ENCODE measurements at regions not wholly inside any gene's neighbourhood (a gene's known extent, or its start where the extent isn't known, plus 50 kb on each side); places are given as distances from the start of the nearest gene placed in this dataset.

- TF ChIP-seq PRDM4 (tag by site-specific recombination; IDR thresholded peaks at IDR 0.05) (no peak), ZNF174 (tag by site-specific recombination; IDR thresholded peaks at IDR 0.05) (no peak), ZNF221 (tag by site-specific recombination; IDR thresholded peaks at IDR 0.05; ENCODE audit: borderline replicate concordance) (no peak), ZBTB21 (tag by site-specific recombination; IDR thresholded peaks at IDR 0.05) (no peak), ZNF623 (tag by site-specific recombination; IDR thresholded peaks at IDR 0.05) (no peak), KLF7 (tag by site-specific recombination; IDR thresholded peaks at IDR 0.05; ENCODE audit: borderline replicate concordance) (no peak), ZFHX2 (tag by site-specific recombination; conservative IDR thresholded peaks at IDR 0.05) (no peak), ZNF549 (tag by site-specific recombination; IDR thresholded peaks at IDR 0.05) (no peak), ZNF362 (tag by site-specific recombination; IDR thresholded peaks at IDR 0.05) (no peak)
Observed at GRCh38 chr5:124045412-124045811, 533.4 kb downstream of the CSNK1G3 start (continued).

DNA sequence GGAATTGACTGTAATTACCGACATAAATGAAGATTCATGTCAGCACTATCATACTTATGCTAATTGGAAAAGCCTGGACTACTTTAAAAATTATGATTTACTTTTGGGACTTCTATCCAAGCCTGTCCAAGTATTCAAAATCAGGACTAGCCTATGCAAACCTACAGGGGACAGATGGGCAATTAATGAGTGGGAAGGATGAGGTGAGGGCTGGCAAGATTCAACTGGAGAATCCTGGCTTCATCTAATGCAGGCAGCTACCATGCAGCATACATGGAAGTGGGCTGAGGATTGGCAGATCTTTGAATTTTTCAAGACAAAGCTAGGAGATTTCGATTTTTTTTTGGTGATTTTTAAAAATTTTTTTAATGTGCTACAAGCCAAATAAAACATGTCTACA is 532.6 kb downstream of the CSNK1G3 start:
- Histone ChIP-seq H3K9me3 (ENCODE audit: control insufficient read depth, insufficient read depth, low read depth, low read length) (no peaks in the 10 kb centered on the region), H3K4me3 (ENCODE audit: low read depth, low read length) (no peak overlapping the region), H3K36me3 (ENCODE audit: control insufficient read depth in 2 of 2, insufficient read depth in 1 of 2, low read length in 2 of 2) (no peaks in the 10 kb centered on the region), H3K4me1 (ENCODE audit: control insufficient read depth, insufficient read depth, low read length) (no peaks in the 10 kb centered on the region), H3K27ac (ENCODE audit: extremely low read depth, low read depth, low read length) (no peak overlapping the region)
- ChIA-PET POLR2A (no interaction called here), CTCF (interaction anchor here (1.3 kb wide), 1 partner anchor 11 kb away, joined by 8 read pairs; no protein-coding TSS in a partner anchor)
- TF ChIP-seq ZNF639 (tag by site-specific recombination; IDR thresholded peaks at IDR 0.05): no peak
- no peak for TF ChIP-seq ZNF501 (tag by site-specific recombination; IDR thresholded peaks at IDR 0.05)
- no peak for TF ChIP-seq ZSCAN4 (tag by site-specific recombination; IDR thresholded peaks at IDR 0.05)
- no peak for TF ChIP-seq ZNF202 (tag by site-specific recombination; IDR thresholded peaks at IDR 0.05; ENCODE audit: borderline replicate concordance)
- TF ChIP-seq, protein P1, sequence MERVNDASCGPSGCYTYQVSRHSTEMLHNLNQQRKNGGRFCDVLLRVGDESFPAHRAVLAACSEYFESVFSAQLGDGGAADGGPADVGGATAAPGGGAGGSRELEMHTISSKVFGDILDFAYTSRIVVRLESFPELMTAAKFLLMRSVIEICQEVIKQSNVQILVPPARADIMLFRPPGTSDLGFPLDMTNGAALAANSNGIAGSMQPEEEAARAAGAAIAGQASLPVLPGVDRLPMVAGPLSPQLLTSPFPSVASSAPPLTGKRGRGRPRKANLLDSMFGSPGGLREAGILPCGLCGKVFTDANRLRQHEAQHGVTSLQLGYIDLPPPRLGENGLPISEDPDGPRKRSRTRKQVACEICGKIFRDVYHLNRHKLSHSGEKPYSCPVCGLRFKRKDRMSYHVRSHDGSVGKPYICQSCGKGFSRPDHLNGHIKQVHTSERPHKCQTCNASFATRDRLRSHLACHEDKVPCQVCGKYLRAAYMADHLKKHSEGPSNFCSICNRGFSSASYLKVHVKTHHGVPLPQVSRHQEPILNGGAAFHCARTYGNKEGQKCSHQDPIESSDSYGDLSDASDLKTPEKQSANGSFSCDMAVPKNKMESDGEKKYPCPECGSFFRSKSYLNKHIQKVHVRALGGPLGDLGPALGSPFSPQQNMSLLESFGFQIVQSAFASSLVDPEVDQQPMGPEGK (tag by site-specific recombination; IDR thresholded peaks at IDR 0.05): no peak
- no peak for TF ChIP-seq ZNF24 (tag by site-specific recombination; IDR thresholded peaks at IDR 0.05)
- no peak for TF ChIP-seq INSM2 (tag by site-specific recombination; IDR thresholded peaks at IDR 0.05)
- TF ChIP-seq ZNF670 (tag by site-specific recombination; IDR thresholded peaks at IDR 0.05; ENCODE audit: low read depth): no peak
- TF ChIP-seq, protein P2, sequence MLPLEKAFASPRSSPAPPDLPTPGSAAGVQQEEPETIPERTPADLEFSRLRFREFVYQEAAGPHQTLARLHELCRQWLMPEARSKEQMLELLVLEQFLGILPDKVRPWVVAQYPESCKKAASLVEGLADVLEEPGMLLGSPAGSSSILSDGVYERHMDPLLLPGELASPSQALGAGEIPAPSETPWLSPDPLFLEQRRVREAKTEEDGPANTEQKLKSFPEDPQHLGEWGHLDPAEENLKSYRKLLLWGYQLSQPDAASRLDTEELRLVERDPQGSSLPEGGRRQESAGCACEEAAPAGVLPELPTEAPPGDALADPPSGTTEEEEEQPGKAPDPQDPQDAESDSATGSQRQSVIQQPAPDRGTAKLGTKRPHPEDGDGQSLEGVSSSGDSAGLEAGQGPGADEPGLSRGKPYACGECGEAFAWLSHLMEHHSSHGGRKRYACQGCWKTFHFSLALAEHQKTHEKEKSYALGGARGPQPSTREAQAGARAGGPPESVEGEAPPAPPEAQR (tag by site-specific recombination; IDR thresholded peaks at IDR 0.05): no peak

Data from HEK293 (cell line).